H1 (cell line): ENCODE measurements at regions not wholly inside any gene's neighbourhood (a gene's known extent, or its start where the extent isn't known, plus 50 kb on each side); places are given as distances from the start of the nearest gene placed in this dataset.
A peak's percentile ranks its signal among the peaks of the same experiment; 100 is the strongest.

ENCODE experiments used
- CTCF ChIA-PET: fragments of 300-600 bp; sonication (Branson Sonifier 250); formaldehyde crosslinking; loops from one replicate; lab custom pipeline; 2021; ENCODE audit not compliant: partially characterized antibody; lab: Charles Lee
- POLR2A ChIA-PET: fragments of 300-600 bp; sonication (Branson Sonifier 250); formaldehyde crosslinking; loops from one replicate; lab custom pipeline; 2021; ENCODE audit warnings: inconsistent platforms; ENCODE audit not compliant: partially characterized antibody; lab: Charles Lee
- DNase-seq, 2 experiments: peaks; one replicate each; pipeline versions ENCODE4 v3.0.0 to v3.0.0-alpha.2; 2010 to 2022; ENCODE audit warnings: low spot score in 2 of 2, low read depth in 1 of 2, mixed read lengths in 1 of 2
- FAIRE-seq: peaks from 2 replicates; lab custom pipeline; 2011; peaks lifted over from hg19 to GRCh38; lab: Jason Lieb, UNC
- H2AFZ ChIP-seq: 2 replicates; pipeline ENCODE4 v1.8.1; 2012; ENCODE audit warnings: low read length, inconsistent platforms
- H2AK5ac ChIP-seq: 2 replicates; pipeline ENCODE4 v1.6.1; 2013; ENCODE audit warnings: low read depth, low read length
- H2BK120ac ChIP-seq: replicated peaks from 2 replicates; pipeline ENCODE3; 2013; ENCODE audit warnings: low read depth, low read length, inconsistent platforms
- H2BK12ac ChIP-seq: 2 replicates; pipeline ENCODE4 v1.6.1; 2013; ENCODE audit warnings: low read depth, low read length
- H2BK15ac ChIP-seq: 2 replicates; pipeline ENCODE4 v1.6.1; 2013; ENCODE audit warnings: low read length
- H2BK20ac ChIP-seq: 2 replicates; pipeline ENCODE4 v1.6.1; 2013; ENCODE audit warnings: low read length
- H2BK5ac ChIP-seq: 2 replicates; pipeline ENCODE4 v1.6.1; 2013; ENCODE audit warnings: low read depth, low read length
- H3K14ac ChIP-seq: 2 replicates; pipeline ENCODE4 v1.6.1; 2013; ENCODE audit warnings: inconsistent platforms; ENCODE audit not compliant: insufficient read length
- H3K18ac ChIP-seq: 2 replicates; pipeline ENCODE4 v1.6.1; 2013; ENCODE audit warnings: low read length; ENCODE audit errors: extremely low read depth
- H3K23ac ChIP-seq: 2 replicates; pipeline ENCODE4 v1.6.1; 2013; ENCODE audit warnings: inconsistent platforms; ENCODE audit not compliant: insufficient read length
- H3K23me2 ChIP-seq: 2 replicates; pipeline ENCODE4 v1.6.1; 2013; ENCODE audit warnings: low read depth, low read length
- H3K27ac ChIP-seq: 2 replicates; pipeline ENCODE4 v1.6.1; 2011; ENCODE audit warnings: low read depth, low read length, inconsistent platforms
- H3K27me3 ChIP-seq, 4 experiments: replicated peaks in 1 of 4; 1 replicate in 1 of 4; 2 replicates in 3 of 4; pipeline versions ENCODE4 v1.6.1 to v1.8.1; 2011 to 2013; ENCODE audit warnings: low read length in 3 of 4, mild to moderate bottlenecking in 3 of 4, inconsistent platforms in 2 of 4, mixed read lengths in 2 of 4, moderate library complexity in 1 of 4; ENCODE audit not compliant: control insufficient read depth in 3 of 4, insufficient read depth in 3 of 4; ENCODE audit errors: extremely low read depth in 1 of 4
- H3K36me3 ChIP-seq, 4 experiments: 2 replicates each; pipeline versions ENCODE4 v1.6.1 to v1.8.1; 2011 to 2013; ENCODE audit warnings: mild to moderate bottlenecking in 4 of 4, low read length in 3 of 4, moderate library complexity in 2 of 4, control low read depth in 1 of 4, inconsistent platforms in 1 of 4; ENCODE audit not compliant: insufficient read depth in 4 of 4, control insufficient read depth in 2 of 4
- H3K4ac ChIP-seq: replicated peaks from 2 replicates; pipeline ENCODE3; 2013; ENCODE audit warnings: low read length, low read depth, mixed read lengths, inconsistent platforms; ENCODE audit not compliant: insufficient read length
- H3K4me1 ChIP-seq, 4 experiments: replicated peaks in 1 of 4; 1 replicate in 1 of 4; 2 replicates in 3 of 4; pipeline versions ENCODE4 v1.6.1 to v1.8.1; 2011 to 2013; ENCODE audit warnings: low read length in 3 of 4, inconsistent platforms in 2 of 4, mixed read lengths in 1 of 4; ENCODE audit not compliant: insufficient read depth in 4 of 4, control insufficient read depth in 3 of 4
- H3K4me2 ChIP-seq, 2 experiments: 2 replicates each; pipeline versions ENCODE4 v1.6.1 to v1.8.1; 2011 to 2013; ENCODE audit warnings: low read depth in 2 of 2, low read length in 2 of 2, control low read depth in 1 of 2, inconsistent platforms in 1 of 2, mild to moderate bottlenecking in 1 of 2; ENCODE audit not compliant: insufficient read depth in 1 of 2
- H3K4me3 ChIP-seq, 4 experiments: fragments of 200-600, 300-600 bp in 1 of 4; sonication (generic), shearing (Covaris generic), sonication (Bioruptor Twin) in 1 of 4; 2 replicates each; pipeline versions ENCODE4 v1.5.1 to v1.8.1; 2011 to 2016; ENCODE audit warnings: low read length in 4 of 4, low read depth in 3 of 4, control low read depth in 2 of 4, inconsistent platforms in 2 of 4, mild to moderate bottlenecking in 2 of 4, mixed read lengths in 1 of 4, moderate library complexity in 1 of 4; ENCODE audit not compliant: insufficient read depth in 2 of 4; ENCODE audit errors: extremely low read depth in 1 of 4
- H3K56ac ChIP-seq: replicated peaks from 2 replicates; pipeline ENCODE3; 2013; ENCODE audit warnings: low read depth, mild to moderate bottlenecking, mixed read lengths, low read length, inconsistent platforms; ENCODE audit not compliant: insufficient read length
- H3K79me1 ChIP-seq: 2 replicates; pipeline ENCODE4 v1.6.1; 2013; ENCODE audit warnings: low read depth, low read length, control low read depth
- H3K79me2 ChIP-seq, 2 experiments: 2 replicates each; pipeline versions ENCODE4 v1.6.1 to v1.8.1; 2012 to 2013; ENCODE audit warnings: low read length in 2 of 2, mild to moderate bottlenecking in 2 of 2, inconsistent platforms in 1 of 2; ENCODE audit not compliant: insufficient read depth in 2 of 2, control insufficient read depth in 1 of 2
- H3K9ac ChIP-seq, 4 experiments: replicated peaks in 1 of 4; 1 replicate in 1 of 4; 2 replicates in 3 of 4; pipeline versions ENCODE4 v1.6.1 to v1.8.1; 2011 to 2013; ENCODE audit warnings: low read depth in 3 of 4, low read length in 3 of 4, control low read depth in 2 of 4, mild to moderate bottlenecking in 2 of 4, moderate library complexity in 2 of 4, inconsistent platforms in 1 of 4; ENCODE audit errors: extremely low read depth in 1 of 4
- H3K9me3 ChIP-seq, 2 experiments: 2 replicates each; pipeline versions ENCODE4 v1.6.1 to v1.8.1; 2012 to 2013; ENCODE audit warnings: mild to moderate bottlenecking in 2 of 2, moderate library complexity in 2 of 2, control low read depth in 1 of 2, inconsistent platforms in 1 of 2, low read depth in 1 of 2, low read length in 1 of 2, mixed read lengths in 1 of 2; ENCODE audit not compliant: insufficient read depth in 2 of 2
- H4K20me1 ChIP-seq, 2 experiments: replicated peaks in 1 of 2; 2 replicates each; pipeline versions ENCODE3 to v1.8.1; 2011 to 2013; ENCODE audit warnings: inconsistent platforms in 2 of 2, low read length in 2 of 2, mild to moderate bottlenecking in 1 of 2; ENCODE audit not compliant: insufficient read depth in 2 of 2, control insufficient read depth in 1 of 2
- H4K5ac ChIP-seq: 2 replicates; pipeline ENCODE4 v1.6.1; 2013; ENCODE audit warnings: low read length, low read depth, mixed read lengths, inconsistent platforms; ENCODE audit not compliant: insufficient read length
- H4K8ac ChIP-seq: 2 replicates; pipeline ENCODE4 v1.8.0; 2013; ENCODE audit warnings: mild to moderate bottlenecking, moderate library complexity, low read length, inconsistent platforms; ENCODE audit not compliant: insufficient read depth; ENCODE audit errors: extremely low read depth
- H4K91ac ChIP-seq: replicated peaks from 2 replicates; pipeline ENCODE3; 2013; ENCODE audit warnings: low read length, mixed read lengths, inconsistent platforms; ENCODE audit not compliant: insufficient read length
- BACH1 ChIP-seq: IDR thresholded peaks from 2 replicates; pipeline ENCODE4 v1.6.1; 2012; ENCODE audit warnings: low read length, improper control_type of control experiment
- CEBPB ChIP-seq: IDR thresholded peaks from 2 replicates; pipeline ENCODE4 v1.6.1; 2012; ENCODE audit warnings: low read depth, low read length
- CREB1 ChIP-seq: IDR thresholded peaks from 2 replicates; pipeline ENCODE4 v1.6.1; 2012; ENCODE audit warnings: inconsistent platforms
- EP300 ChIP-seq, 2 experiments: IDR thresholded peaks; 1 replicate in 1 of 2; 2 replicates in 1 of 2; pipeline ENCODE4 v1.6.1; 2011 to 2012; ENCODE audit warnings: low read depth in 2 of 2, low read length in 2 of 2, mild to moderate bottlenecking in 2 of 2, borderline replicate concordance in 1 of 2, inconsistent platforms in 1 of 2, moderate library complexity in 1 of 2
- GTF2F1 ChIP-seq: IDR thresholded peaks from 2 replicates; pipeline ENCODE4 v1.6.1; 2012; ENCODE audit warnings: low read depth, low read length, improper control_type of control experiment, borderline replicate concordance
- NANOG ChIP-seq: IDR thresholded peaks from 2 replicates; pipeline ENCODE4 v1.6.1; 2011; ENCODE audit warnings: low read length, low read depth, mild to moderate bottlenecking, inconsistent platforms; ENCODE audit not compliant: insufficient read depth, poor library complexity, severe bottlenecking
- PHF8 ChIP-seq: fragments of 200-600 bp; sonication (generic); conservative IDR thresholded peaks from 2 replicates; pipeline ENCODE4 v1.7.1; 2012; ENCODE audit warnings: low read depth, mild to moderate bottlenecking, inconsistent platforms, low read length, moderate library complexity
- RFX5 ChIP-seq: IDR thresholded peaks from 2 replicates; pipeline ENCODE4 v1.6.1; 2011; ENCODE audit warnings: low read depth, low read length, improper control_type of control experiment, borderline replicate concordance
- SRF ChIP-seq: IDR thresholded peaks from 2 replicates; pipeline ENCODE4 v1.6.1; 2011; ENCODE audit warnings: mild to moderate bottlenecking, low read depth, low read length, moderate library complexity
- TEAD4 ChIP-seq: IDR thresholded peaks from 2 replicates; pipeline ENCODE4 v1.6.1; 2012; ENCODE audit warnings: low read depth, low read length, inconsistent platforms, mixed read lengths
- WGBS, 2 experiments: shearing (Covaris generic) in 1 of 2; methylation state at CpG; one replicate each; pipeline versions ENCODE4 v1.1.6 to v1.1.7; 2013 to 2015; ENCODE audit warnings: low lambda C conversion rate in 2 of 2, mixed read lengths in 2 of 2, inconsistent platforms in 1 of 2, low coverage in 1 of 2, missing lambda C conversion rate in 1 of 2; ENCODE audit not compliant: insufficient replicate concordance in 2 of 2, insufficient coverage in 1 of 2, insufficient read length in 1 of 2; ENCODE audit errors: extremely low coverage in 1 of 2, missing lambda C conversion rate in 1 of 2; 5-methylcytosine and 5-hydroxymethylcytosine counted together
- TF ChIP-seq, protein P1 (sequence below): IDR thresholded peaks from 2 replicates; pipeline ENCODE4 v1.6.1; 2012; ENCODE audit warnings: inconsistent platforms

DNA sequence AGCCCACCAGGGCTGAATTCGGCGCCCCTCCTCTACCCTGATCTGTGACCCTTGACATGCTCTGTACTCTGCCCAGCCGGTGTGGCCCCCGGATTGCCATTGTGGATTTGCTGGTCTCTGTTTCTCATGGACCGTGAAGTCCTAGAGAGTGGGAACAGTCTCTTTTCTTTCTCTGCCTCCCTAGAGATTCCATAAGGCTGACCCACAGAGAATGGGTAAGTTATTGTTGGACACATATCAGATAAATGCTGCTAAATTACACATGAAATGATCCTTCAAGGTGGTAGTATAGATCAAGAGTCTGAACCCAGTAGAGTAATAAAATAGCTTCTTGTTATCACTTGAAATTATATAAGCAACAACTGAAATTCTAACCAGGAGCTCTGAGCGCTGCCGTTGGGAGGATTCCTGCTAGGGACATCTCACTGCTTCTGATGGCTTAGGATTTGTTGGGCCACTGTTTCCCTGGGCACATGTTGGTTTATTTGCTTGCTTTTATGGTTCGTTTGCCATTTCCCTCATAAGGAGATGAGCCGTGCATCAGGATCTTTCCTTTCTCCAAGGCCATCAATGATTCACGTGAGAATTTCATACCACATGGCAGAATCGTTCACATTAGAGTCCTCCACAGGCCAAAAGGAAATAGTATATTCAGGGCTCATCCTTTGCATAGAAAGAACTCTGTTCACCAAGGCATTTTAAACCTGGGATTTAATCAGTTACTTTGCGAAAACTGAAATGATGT is 111.9 kb downstream of the ZBTB18 start:
- no peak for TF ChIP-seq BACH1
- TF ChIP-seq CEBPB = no peak
- TF ChIP-seq TEAD4 = no peak
- TF ChIP-seq EP300 (IDR thresholded peaks at IDR 0.05; ENCODE audit: borderline replicate concordance in 1 of 2, low read depth in 2 of 2, low read length in 2 of 2) = no peak
- TF ChIP-seq, protein P1, sequence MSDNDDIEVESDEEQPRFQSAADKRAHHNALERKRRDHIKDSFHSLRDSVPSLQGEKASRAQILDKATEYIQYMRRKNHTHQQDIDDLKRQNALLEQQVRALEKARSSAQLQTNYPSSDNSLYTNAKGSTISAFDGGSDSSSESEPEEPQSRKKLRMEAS = no peak
- no peak for TF ChIP-seq CREB1
- no peak for TF ChIP-seq NANOG
- TF ChIP-seq GTF2F1 = no peak
- no peak for TF ChIP-seq SRF
- TF ChIP-seq PHF8 = no peak
- TF ChIP-seq RFX5 = no peak
- TF ChIP-seq, all 59 proteins: peak for 0
- Histone ChIP-seq H3K14ac (no peak overlapping the region), H4K8ac (no peak overlapping the region), H2BK15ac (peak overlapping the region; percentile 25; the same call in 1 of the 2 replicates), H2AK5ac (peak overlapping the region; percentile 91; the same call in 1 of the 2 replicates), H3K23me2 (no peaks in the 10 kb centered on the region), H3K27me3 (no peaks in the 10 kb centered on the region), H4K20me1 (no peaks in the 10 kb centered on the region), H3K4me2 (no peak overlapping the region; a peak in 1 of 4 replicates), H3K4me3 (no peak overlapping the region), H3K27ac (no peak overlapping the region), H3K4ac (no peak overlapping the region), H3K18ac (no peak overlapping the region), H3K79me1 (no peaks in the 10 kb centered on the region), H3K4me1 (peaks cover 6 to 15% (median 9%) of the 10 kb centered on the region in 4 experiments; a peak in 6 of 7 replicates), H2BK12ac (peak overlapping the region; percentile 88), H3K9me3 (0 out of 4 replicates have a peak, but pooled peaks cover 0 to 2% of the 10 kb centered on the region in 2 experiments), H4K91ac (no peak overlapping the region), H2BK20ac (no peak overlapping the region), H3K23ac (no peak overlapping the region), H2BK5ac (peak overlapping the region; percentile 72; the same call in 1 of the 2 replicates), H3K56ac (no peak overlapping the region), H3K9ac (no peak overlapping the region), H2BK120ac (no peak overlapping the region), H3K79me2 (no peaks in the 10 kb centered on the region), H3K36me3 (no peaks in the 10 kb centered on the region), H4K5ac (no peak overlapping the region), H2AFZ (no peak overlapping the region; the same call in 1 of the 2 replicates)
- WGBS, 2 experiments = 84% methylated on average over 12 of the region's 12 CpGs; no CpG with 5 or more reads in 1 of the 2 experiments
- POLR2A ChIA-PET = no interaction called here
- DNase-seq = no peak
- CTCF ChIA-PET = interaction anchor here (2.0 kb wide), 1 partner anchor 10 kb away, joined by 5 read pairs; no protein-coding TSS in a partner anchor
- FAIRE-seq = no peak
